ENCODE measurements at regions not wholly inside any gene's neighbourhood (a gene's known extent, or its start where the extent isn't known, plus 50 kb on each side); places are given as distances from the start of the nearest gene placed in this dataset.

DNA sequence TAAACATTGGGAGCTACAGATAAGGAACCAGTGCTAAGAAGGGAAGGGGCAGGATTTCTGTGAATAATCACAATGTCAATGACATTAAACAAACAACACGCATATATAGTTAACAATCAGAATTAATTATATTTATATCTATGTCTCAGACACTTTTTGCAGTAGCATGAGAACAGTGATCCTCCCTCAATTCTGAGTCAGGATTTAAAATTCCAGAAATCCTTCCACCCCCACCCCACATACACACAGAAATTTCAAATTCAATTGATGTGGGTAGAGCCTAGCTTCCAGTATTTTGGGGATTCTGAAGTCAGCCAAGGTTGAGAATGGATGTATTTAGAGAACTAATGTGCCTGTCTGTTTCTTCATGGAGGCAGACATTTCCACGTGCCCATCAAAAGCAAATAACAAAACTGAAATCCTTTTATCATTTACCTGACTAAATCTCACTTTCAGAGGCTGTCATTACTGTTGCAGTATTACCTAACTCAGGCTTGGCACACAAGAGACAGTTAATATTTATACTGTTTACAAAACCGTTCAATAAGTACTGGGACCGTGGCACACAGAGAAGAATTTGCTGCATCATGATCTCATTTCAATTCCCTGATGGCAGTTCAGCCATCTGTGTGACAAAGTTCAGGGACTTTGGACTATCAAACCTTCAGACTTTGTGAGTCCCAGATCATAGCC, 116.6 kb upstream of the PALS2 start:
- TF ChIP-seq, protein P1, sequence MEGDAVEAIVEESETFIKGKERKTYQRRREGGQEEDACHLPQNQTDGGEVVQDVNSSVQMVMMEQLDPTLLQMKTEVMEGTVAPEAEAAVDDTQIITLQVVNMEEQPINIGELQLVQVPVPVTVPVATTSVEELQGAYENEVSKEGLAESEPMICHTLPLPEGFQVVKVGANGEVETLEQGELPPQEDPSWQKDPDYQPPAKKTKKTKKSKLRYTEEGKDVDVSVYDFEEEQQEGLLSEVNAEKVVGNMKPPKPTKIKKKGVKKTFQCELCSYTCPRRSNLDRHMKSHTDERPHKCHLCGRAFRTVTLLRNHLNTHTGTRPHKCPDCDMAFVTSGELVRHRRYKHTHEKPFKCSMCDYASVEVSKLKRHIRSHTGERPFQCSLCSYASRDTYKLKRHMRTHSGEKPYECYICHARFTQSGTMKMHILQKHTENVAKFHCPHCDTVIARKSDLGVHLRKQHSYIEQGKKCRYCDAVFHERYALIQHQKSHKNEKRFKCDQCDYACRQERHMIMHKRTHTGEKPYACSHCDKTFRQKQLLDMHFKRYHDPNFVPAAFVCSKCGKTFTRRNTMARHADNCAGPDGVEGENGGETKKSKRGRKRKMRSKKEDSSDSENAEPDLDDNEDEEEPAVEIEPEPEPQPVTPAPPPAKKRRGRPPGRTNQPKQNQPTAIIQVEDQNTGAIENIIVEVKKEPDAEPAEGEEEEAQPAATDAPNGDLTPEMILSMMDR (IDR thresholded peaks at IDR 0.05): no peak
- no peak for TF ChIP-seq POLR2A (IDR thresholded peaks at IDR 0.05)
